ENCODE measurements at regions not wholly inside any gene's neighbourhood (a gene's known extent, or its start where the extent isn't known, plus 50 kb on each side); places are given as distances from the start of the nearest gene placed in this dataset.

DNA sequence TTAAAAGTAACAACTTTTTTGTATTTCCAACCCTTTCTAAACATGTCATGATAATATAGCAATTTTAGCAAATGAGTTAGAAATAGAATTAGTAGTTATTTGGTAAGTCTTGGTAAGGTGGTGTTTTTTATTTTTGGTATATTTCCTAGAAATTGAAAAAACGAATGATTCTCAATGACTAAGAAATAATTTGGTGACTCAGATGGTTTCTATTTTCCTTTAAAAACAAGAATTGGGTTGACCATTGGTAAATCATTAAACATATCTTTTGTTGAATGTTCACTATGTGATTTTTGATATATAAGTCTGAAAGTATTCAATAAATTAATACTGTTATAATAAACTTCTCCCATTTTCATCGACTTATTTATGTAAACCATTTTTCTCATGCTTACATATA is 206.2 kb upstream of the BANK1 start:
- DNase-seq: no peak

DNA sequence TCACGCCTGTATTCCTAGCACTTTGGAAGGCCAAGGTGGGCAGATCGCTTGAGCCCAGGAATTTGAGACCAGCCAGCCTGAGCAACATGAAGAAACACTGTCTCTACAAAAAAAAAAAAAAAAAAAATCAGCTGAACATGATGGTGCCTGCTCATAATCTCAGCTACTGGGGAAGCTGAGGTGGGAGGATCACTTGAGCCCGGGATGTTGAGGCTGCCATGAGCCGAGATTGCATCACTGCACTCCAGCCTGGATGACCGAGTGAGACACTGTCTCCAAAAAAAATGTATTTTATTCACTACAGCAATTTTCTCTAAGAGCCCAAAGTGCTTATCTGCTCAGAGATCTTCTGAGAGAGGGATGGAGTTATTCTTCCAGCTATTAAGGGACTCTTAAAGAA is 215.8 kb upstream of the PPP3CA start:
- no peak for DNase-seq

DNA sequence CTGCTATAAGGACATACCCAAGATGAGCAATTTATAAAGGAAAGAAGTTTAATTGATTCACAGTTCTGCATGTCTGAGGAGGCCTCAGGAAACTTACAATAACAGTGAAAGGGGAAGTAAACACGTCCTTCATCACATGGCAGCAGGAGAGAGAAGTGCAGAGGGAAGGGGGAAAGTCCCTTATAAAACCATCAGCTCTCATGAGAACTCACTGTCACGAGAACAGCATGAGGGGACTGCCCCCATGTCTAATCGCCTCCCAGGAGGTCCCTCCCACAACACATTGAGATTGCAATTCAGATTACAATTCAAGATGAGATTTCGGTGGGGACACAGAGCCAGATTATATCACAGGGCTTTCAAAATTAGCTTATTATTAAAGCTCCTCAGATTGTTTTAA is 209.5 kb upstream of the PPP3CA start:
- DNase-seq: no peak

DNA sequence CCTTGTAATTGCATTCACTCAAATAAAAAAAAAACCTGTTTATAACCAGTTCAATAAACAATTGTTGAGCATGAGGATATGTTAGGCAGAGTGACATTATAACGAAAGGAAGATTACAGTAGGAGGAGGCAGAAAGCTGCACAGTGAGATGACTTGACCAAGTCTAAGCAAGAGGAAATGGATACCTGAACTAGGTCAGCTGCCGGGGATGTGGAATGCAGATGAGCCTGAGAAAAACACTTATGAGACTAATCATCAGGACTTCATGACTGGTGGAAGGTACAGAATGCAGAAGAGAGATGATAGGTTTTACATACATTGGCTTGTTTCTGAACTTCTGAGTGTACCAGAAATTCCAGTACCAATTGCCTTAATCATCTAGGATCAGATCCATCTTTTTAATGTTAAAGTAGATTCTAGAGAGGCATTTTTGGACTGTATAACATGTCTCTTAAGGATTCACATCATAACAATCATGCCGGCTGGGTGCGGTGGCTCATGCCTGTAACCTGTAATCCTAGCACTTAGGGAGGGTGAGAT is 208.1 kb upstream of the PPP3CA start:
- DNase-seq: no peak

DNA sequence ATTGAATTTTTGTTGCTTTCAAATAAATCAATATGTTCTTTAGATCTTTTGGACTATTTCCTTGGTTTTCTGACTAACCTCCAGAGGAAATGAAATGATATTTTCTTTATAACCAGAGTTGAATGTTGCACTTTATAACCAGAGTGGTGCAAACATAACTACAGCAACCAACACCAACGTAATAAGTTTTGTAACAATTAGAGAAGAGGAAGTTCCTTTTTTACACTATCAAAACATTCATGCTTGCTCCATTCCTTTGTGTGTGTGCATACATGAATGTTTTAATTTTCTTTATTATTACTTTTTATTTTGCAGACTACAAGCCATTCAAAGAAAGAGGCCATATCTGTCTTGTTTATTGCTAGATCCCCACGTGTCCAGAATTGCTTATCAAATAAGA is 193.0 kb upstream of the PPP3CA start:
- DNase-seq: no peak

DNA sequence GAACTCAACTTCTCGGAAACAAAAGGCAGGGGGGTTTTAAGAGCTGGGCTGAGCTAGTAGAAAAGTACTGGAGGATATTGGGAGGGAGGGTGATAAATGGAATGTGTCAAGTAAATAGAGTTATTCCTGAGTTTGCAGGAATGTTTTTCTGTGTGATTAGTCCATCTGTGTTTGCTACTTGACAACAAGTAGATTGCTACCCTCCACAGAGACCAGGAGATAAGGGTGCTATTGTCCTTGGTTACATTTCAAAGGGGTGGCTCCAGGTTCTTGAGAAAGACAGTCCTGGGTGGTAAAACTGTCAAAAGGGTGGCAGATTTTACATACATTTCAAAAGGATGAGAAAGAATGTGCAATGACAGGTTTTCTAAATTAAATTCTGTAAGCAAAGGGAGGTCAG is 181.2 kb upstream of the PPP3CA start:
- DNase-seq: no peak

DNA sequence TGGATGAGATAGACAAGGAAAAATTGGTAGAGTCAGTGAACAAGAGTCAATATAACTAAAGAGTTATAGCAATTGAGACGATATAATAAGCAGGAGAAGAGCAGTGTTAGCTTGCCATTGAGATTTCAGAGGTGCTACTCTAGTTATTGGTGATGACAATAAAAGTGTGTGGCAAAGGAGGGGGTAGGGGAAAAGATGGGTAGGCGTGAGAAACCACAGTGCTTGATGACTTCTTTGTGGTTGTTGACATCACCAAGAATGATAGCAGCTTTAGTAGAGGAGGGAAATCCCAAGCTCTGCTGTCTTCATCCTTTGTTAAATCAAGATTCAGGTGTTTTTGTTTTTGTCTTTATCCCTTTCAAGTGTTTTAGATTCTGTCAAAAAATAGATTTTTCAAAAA is 179.9 kb upstream of the PPP3CA start:
- DNase-seq: no peak

DNA sequence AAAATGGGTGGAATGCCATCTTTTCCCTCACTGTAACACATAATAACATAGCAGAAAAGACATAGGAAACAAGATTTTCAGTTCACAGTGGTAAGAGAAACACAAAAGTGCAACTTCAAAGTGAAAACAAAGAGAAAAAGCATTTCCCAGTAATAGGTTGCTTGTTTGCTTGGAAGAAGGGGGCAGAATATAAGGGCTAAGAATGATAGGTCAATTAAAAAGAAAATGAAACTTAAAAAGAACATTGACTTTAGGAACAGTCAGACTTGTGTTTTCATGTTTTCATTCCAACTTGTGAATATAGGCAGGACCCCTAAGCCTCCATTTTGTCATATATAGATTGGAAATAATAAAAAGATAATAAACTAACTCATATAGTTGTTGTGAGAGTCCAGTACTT is 168.2 kb upstream of the PPP3CA start:
- no peak for DNase-seq

DNA sequence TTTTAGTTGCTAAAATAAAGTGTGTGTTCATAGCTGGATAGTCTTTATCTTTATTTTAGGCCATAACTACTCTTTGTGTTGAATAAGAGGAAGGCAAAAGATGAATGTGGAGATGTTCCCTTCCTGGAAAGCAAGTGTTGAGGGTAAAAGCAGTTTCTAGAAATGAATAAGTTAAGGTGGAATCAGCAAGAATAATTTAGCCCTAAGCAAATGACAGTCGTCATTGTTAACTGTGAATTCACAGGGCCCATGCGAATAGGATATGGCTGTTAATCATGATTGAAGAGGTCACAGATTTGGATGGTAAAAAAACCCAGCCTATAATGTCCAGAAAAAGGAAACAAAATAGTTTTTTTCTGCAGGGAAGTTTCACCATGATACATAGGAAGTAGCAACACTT is 167.8 kb upstream of the PPP3CA start:
- DNase-seq: no peak

DNA sequence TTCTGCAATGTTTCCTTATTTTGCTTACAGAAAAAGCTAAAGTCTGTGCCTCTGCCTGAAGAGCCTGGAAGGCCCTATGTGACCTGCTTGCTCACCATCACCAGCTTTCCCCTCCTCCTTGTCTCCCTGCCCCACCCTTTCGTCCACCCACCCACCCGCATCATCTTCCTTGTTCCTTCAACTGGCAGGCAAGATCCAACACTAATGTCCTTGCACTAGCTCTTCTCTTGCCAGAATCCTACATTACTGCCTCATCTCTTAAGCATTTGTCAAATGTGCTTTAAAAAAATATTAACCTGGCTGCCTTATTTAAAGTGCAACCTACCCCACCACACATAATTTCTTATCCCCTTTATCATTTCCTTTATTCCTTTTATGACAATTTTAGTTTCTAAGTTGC is 165.1 kb upstream of the PPP3CA start:
- no peak for DNase-seq

DNA sequence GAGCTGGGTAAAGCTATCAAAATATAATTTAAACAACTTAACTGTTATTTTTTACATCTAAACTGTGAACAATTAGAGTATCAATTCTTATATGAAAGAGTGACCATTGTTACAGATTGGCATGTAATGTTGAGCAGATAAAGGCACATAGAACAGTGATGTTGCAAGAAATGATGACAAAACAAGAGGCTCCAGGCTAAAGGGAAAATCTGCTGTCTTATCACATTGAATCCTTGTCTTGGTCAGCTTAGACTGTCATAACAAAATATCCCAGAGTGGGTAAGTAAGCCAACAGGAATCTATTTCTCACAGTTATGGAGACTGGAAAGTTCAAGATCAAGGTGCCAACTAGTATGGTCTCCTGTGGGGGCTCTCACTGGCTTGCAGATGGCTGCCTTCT is 154.1 kb upstream of the PPP3CA start:
- no peak for DNase-seq

DNA sequence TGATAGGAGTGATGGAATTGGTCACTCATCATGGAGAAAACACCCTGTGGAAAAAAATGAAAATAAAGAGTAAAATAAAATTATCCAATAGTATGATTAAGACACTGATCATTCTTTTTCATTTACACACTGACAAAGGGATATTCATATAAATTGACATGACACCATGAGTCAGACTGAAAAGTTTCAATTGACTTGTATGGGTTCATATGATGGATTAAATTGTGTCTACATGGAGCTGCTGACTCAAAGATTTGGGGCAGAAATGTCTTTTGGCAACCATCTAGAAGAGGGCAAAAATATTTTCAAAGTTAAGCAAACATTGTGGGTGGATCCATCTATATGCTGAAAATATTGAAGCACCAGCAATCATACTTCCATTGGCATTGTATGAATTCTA is 153.4 kb upstream of the PPP3CA start:
- DNase-seq: no peak

DNA sequence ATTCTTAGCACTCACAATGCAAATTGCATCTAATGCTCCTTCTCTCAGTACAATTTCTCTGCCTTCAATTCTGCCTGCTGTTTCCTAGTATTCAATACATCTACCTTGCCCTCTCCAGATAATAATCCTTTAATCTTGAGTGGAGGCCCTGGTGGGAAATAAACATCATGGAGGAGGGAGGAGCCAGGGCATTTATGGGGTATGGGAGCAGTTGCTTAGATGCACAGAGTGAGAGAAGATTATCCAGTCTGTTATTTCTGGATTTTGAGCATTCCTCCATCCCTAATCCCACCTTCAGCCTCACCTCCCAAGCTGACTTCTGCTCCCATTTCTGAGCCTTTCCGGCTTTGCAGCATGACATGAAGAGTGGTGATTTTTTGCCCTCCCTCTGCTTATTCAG is 127.9 kb upstream of the PPP3CA start:
- DNase-seq: no peak

DNA sequence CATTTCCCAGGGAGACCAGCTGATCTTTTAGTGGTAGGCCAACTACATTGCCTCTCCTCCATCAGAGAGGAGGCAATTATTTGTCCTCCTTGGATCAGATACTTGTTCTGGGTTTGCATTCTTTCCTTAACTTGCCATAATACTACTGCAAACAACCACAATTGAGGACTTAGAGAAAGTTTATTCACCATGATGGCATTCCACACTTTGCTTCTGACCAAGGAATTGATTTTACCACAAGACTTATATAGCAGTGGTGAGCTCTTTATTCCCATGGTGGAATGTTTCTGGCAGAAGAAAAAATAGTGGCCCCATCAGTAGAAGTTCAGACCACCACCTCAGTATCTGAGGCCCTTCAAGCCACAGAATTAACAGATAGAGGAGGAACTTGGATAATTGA is 123.9 kb upstream of the PPP3CA start:
- no peak for DNase-seq

DNA sequence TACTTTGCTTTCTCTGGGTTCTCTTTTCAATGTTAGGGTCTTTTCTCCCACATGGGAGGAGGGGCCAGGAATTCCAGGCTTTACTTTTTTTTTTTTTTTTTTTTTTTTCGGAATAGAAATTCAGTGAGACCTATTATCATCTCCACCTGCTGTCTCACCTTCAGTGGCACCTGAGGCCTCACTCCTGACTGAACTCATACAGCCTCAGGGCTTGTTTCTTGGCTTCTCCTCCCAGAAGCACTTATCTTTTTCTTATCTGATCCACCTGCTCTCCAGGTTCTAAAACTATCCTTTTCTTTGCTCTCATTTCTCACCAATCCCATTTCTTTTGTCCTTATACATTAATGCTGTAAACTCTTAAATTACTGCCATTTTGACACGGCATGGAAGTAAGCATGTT is 117.3 kb upstream of the PPP3CA start:
- DNase-seq: no peak

DNA sequence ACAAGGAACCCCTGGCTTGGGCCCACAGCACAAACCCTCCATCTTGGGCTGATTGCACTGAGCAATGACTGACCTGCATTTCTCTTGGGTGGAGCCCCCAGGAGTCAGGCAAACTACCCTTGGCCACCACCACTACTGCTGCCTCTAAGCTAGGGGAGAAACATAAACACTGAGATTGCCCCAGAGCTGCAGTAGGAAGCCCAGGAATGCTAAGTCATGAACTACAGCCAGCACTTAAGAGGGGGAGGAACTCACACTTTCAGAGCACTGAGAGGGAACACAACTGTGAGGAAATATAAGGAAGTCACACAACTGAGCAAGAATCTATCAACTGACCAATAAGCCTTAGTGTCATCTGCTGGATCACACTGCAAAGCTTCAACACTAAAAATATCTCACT is 111.6 kb upstream of the PPP3CA start:
- DNase-seq: no peak

DNA sequence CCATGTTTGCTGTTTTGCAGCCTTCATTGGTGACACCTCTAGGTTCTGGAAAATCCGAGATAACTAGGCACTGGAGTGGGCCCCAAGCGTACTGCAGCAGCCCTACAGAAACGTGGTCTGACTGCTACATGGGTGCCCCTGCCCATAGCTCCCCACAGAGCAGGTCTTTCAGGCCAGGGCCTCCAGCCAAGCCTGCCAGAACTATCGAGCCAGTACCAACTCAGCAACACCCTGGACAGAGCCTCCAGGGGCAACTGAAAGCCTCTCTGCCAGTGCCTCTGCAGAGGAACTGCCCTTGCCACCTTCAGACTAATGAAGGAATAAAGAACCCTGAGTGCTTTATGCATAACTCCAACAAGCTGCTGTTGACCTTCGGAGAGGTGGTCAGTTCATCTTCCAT is 111.1 kb upstream of the PPP3CA start:
- DNase-seq: no peak

DNA sequence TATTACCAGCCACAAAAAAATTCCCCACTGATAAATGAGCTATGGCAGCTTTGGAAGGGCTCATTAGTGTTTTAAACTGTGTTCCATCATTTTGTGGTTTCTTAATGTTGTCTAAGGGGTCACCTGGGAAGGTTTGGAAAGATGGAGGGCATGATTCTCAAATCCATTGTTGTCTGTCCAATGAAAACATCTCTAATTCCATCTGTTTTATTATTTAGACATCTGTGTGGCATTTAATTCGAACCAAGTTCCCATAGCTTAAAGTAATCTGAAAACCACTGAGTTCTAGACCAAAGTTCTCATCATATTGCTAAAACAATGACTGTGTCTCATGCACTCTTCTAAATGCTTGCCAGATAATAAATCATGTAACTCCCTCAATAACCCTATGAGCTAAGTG is 103.8 kb upstream of the PPP3CA start:
- no peak for DNase-seq

DNA sequence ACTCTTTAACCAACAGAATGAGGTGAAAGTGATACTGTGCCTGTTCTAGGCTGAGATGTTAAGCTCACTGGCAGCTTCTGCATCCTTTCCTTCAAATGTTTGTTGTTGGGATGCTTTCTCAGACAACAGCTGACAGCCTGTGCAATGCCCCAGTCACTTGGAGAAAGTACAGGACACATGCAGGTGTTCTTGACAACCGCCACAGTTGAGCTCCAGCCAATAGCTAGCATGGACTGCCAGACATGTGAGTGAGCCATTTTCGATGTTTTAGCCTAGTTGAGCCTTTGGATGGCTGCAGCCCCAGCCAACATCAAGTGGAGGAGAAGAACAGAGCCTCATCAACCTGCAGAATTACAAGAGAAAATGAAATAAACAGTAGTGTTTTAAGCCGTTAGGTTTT is 94.1 kb upstream of the PPP3CA start:
- DNase-seq: no peak

DNA sequence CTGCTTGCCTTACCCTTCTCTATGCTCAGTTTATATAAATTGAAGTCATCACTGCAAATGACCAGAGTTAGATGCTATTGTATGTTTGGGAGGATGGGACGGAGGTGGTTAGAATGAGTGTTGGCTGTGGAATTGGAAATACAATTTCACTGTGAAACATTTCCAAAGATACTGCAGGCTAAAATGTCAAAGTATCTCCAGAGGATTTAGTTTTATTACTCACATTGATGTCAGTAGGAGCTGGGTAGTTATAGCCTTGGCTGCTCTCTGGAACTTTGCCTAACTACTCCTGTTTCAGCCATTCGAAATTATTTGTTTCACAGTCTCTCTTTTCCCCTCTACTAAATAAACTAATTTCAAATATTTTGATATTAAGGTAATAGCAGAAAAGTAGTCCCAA is 92.6 kb upstream of the PPP3CA start:
- no peak for DNase-seq

DNA sequence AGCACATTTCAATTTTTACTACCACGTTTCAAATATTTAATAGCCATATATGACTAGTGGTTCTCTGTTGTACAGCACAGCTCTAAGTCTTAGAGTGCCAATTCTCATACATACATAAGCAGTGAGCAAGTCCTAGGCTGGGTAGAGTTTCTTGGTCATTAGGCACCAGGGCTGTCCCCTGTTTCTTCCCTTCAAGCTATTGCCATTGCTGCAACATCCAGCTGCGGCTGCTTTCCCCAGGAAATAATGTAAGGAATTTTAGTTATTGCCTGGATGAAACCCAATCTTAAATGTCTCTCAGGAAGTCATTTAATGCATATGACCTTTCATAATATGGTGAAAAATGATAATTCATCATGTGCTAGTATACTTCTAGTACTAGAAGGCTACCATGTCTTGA is 74.1 kb upstream of the PPP3CA start:
- no peak for DNase-seq

DNA sequence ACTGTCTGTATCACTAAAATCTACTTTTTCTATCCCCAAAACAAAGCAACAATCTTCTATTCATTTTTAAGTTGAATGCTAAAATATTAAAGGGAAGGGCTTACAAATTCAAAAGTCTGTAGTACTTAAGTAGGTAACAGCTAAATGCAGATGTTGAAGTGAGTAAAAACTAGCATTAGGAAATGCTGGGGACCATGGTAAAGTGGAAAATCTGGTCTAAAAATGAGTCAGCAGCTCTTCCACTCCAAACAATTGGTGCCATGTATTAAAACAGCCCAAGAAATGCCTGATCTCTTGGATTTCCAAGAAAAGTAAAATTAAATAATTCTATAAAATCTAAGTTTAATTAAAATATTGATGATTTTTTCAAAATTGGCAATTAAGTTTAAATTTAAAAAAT is 73.3 kb upstream of the PPP3CA start:
- DNase-seq: no peak

DNA sequence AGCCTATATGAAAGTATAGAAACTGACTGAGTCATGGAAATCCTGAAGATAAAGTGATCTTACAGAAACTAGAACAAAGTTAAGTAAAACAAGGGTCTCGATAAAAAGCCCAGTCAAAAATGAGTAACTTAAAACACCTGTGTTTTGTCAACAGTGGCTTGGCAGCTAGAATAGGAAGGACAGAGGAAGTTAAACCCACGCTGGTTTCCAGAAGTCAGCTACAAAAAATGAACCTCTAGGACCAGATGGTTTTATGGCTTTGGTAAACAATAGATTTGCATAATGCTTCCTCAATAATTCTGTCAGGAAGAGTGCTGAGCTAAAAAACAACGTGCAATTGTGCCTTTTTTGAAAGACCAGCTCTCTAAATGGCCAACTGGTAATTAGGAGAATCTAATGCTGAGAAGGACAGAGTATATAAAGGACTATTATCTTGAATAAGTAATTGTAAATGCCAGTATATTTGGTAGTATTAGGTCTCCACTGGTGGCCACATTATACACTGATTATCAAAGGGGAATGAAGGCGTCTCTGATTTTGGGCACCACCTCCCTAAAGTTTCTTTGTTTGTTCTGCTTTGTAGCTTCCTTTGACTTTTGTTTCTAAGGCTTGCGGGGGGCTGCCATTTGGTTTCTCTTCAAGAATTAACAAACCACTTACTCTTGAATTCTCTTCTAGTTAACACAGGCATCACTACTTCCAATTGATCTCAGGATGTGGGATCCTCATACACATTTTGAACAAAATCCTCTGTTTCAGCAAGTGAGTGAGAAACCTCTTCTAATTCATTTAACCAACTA is 72.2 kb upstream of the PPP3CA start:
- DNase-seq: no peak

DNA sequence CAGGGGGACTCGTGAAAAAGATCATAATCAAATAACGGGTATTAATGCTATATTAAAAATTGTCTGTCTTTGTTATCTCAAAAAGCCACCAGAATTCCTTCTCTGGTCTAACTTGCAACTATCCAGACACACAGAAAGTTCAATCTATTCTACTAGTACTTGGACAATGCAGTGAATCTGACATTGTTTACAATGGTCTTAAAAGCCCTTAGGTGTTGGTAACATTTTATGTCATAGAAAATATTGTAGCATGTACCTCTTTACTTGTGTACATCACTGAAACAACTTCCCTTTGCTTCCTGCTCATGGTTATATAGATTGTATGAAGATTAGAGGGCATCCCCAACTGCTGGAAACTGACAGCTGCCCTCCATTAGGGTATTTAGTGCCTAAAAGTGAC is 71.1 kb upstream of the PPP3CA start:
- no peak for DNase-seq

DNA sequence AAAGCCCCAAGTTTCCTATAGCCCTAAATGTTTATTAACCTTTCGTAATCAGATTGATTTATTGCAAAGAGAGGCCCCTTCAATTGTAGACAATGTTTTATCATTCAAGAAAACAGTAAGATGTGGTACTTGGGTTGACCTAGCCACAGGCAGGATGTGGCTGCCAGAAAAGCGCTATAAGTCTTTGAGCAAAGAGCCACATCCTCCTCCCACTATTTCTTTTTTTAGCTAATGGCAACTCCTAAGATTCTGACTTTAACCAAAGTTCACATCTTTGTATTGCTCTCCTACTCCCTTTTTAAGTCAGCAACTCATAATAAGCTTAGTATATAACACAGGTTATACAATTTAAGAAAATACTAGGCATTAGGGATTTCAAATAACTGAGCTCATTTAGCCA is 70.7 kb upstream of the PPP3CA start:
- DNase-seq: no peak

All from hindlimb muscle (tissue), 1 donor.